ENCODE measurements at regions not wholly inside any gene's neighbourhood (a gene's known extent, or its start where the extent isn't known, plus 50 kb on each side); places are given as distances from the start of the nearest gene placed in this dataset.

DNA sequence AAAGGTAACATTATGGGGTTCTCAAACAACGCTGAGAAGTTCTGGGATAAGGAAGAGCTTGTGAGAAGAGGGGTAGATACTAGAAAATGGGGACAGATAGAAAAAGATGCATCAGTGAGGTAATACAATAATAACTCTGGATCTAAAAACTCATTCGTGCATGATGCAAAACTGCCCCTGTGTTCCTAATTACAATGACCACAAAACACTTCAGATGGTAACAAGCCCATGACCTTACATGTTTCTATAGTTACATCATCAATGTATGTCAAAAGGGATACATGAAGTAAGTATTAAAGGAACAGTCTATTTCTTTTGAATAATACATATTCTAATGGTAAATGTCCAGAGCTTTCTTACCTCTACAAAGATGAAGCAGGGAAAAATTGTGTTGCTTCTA lies 110.6 kb upstream of the PLPPR5 start:
- H2AFZ ChIP-seq (ENCODE audit: control insufficient read depth, low read length) = no peak overlapping the region
- H3K79me2 ChIP-seq (ENCODE audit: control insufficient read depth, insufficient read depth, low read length) = no peaks in the 10 kb centered on the region
- H3K27ac ChIP-seq (ENCODE audit: control insufficient read depth, insufficient read depth, low read length) = no peak overlapping the region
- no peaks in the 10 kb centered on the region for H3K4me1 ChIP-seq (ENCODE audit: control insufficient read depth, extremely low read depth, insufficient read depth, low read length)
- FAIRE-seq (no peak), DNase-seq (ENCODE audit: low read depth, low spot score) (no peak)
- H3K27me3 ChIP-seq (ENCODE audit: control insufficient read depth, extremely low read depth, insufficient read depth, low read length) = no peaks in the 10 kb centered on the region
- no peak overlapping the region for H3K4me2 ChIP-seq (ENCODE audit: control insufficient read depth, extremely low read depth, insufficient read depth, low read depth, low read length)
- TF ChIP-seq EZH2 (IDR thresholded peaks at IDR 0.05; ENCODE audit: low read length) = no peak
- TF ChIP-seq, protein P1, sequence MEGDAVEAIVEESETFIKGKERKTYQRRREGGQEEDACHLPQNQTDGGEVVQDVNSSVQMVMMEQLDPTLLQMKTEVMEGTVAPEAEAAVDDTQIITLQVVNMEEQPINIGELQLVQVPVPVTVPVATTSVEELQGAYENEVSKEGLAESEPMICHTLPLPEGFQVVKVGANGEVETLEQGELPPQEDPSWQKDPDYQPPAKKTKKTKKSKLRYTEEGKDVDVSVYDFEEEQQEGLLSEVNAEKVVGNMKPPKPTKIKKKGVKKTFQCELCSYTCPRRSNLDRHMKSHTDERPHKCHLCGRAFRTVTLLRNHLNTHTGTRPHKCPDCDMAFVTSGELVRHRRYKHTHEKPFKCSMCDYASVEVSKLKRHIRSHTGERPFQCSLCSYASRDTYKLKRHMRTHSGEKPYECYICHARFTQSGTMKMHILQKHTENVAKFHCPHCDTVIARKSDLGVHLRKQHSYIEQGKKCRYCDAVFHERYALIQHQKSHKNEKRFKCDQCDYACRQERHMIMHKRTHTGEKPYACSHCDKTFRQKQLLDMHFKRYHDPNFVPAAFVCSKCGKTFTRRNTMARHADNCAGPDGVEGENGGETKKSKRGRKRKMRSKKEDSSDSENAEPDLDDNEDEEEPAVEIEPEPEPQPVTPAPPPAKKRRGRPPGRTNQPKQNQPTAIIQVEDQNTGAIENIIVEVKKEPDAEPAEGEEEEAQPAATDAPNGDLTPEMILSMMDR (optimal IDR thresholded peaks at IDR 0.05 in 1 of 3, IDR thresholded peaks at IDR 0.05 in 1 of 3, conservative IDR thresholded peaks at IDR 0.05 in 1 of 3; ENCODE audit: extremely low read depth in 1 of 3, insufficient read depth in 2 of 3, low read length in 3 of 3) = no peak
- no peaks in the 10 kb centered on the region for H3K9me3 ChIP-seq (ENCODE audit: control insufficient read depth, low read depth, low read length)
- no peaks in the 10 kb centered on the region for H4K20me1 ChIP-seq (ENCODE audit: control insufficient read depth, extremely low read depth, insufficient read depth, low read length)
- H3K36me3 ChIP-seq (ENCODE audit: control insufficient read depth in 2 of 2, extremely low read depth in 1 of 2, insufficient read depth in 2 of 2, low read length in 2 of 2) = no peaks in the 10 kb centered on the region
- H3K9ac ChIP-seq (ENCODE audit: control insufficient read depth, extremely low read depth, insufficient read depth, low read length) = no peak overlapping the region
- H3K4me3 ChIP-seq (ENCODE audit: control insufficient read depth in 2 of 3, extremely low read depth in 1 of 3, insufficient read depth in 2 of 3, low read depth in 1 of 3, low read length in 3 of 3) = no peak overlapping the region
- dilution Hi-C loops (cut with MboI; ENCODE audit: extremely low pct_ligation_motif_present, low sequenced_read_pairs) = no loop called here
- no peaks in the 10 kb centered on the region for H3K9me1 ChIP-seq (ENCODE audit: control insufficient read depth, extremely low read depth, insufficient read depth, low read length)

DNA sequence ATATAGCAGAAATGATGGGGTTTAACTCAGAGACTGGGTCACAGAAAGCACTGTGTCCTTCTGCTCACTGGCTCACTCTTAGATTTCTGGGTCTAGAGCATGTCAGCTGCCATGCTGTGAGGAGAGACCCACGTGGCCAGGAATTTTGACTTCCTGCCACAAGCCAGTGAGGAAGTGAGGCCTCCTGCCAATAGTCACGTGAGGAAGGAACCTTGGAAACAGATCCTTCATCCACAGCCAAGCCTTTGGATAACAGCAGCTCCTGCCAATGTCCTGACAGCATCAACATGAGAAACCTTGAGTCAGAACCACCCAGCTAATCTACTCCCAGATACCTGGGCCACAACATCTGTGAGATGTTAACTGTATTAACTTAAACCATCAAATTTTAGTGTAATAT lies 114.5 kb upstream of the PLPPR5 start:
- Histone ChIP-seq H4K20me1 (ENCODE audit: control insufficient read depth, extremely low read depth, insufficient read depth, low read length) (no peaks in the 10 kb centered on the region), H3K27ac (ENCODE audit: control insufficient read depth, insufficient read depth, low read length) (no peak overlapping the region)
- FAIRE-seq = no peak

More for the DNA sequence above, 114.5 kb upstream of the PLPPR5 start:
- DNase-seq (ENCODE audit: low read depth, low spot score) = no peak
- Histone ChIP-seq H3K36me3 (ENCODE audit: control insufficient read depth in 2 of 2, extremely low read depth in 1 of 2, insufficient read depth in 2 of 2, low read length in 2 of 2) (no peaks in the 10 kb centered on the region), H3K4me1 (ENCODE audit: control insufficient read depth, extremely low read depth, insufficient read depth, low read length) (no peaks in the 10 kb centered on the region), H3K4me3 (ENCODE audit: control insufficient read depth in 2 of 3, extremely low read depth in 1 of 3, insufficient read depth in 2 of 3, low read depth in 1 of 3, low read length in 3 of 3) (no peak overlapping the region), H3K9me1 (ENCODE audit: control insufficient read depth, extremely low read depth, insufficient read depth, low read length) (no peaks in the 10 kb centered on the region), H3K27me3 (ENCODE audit: control insufficient read depth, extremely low read depth, insufficient read depth, low read length) (no peaks in the 10 kb centered on the region), H3K9me3 (ENCODE audit: control insufficient read depth, low read depth, low read length) (no peaks in the 10 kb centered on the region), H2AFZ (ENCODE audit: control insufficient read depth, low read length) (no peak overlapping the region), H3K9ac (ENCODE audit: control insufficient read depth, extremely low read depth, insufficient read depth, low read length) (no peak overlapping the region), H3K4me2 (ENCODE audit: control insufficient read depth, extremely low read depth, insufficient read depth, low read depth, low read length) (no peak overlapping the region), H3K79me2 (ENCODE audit: control insufficient read depth, insufficient read depth, low read length) (no peaks in the 10 kb centered on the region)
- no peak for TF ChIP-seq EZH2 (IDR thresholded peaks at IDR 0.05; ENCODE audit: low read length)
- TF ChIP-seq, protein P1 (optimal IDR thresholded peaks at IDR 0.05 in 1 of 3, IDR thresholded peaks at IDR 0.05 in 1 of 3, conservative IDR thresholded peaks at IDR 0.05 in 1 of 3; ENCODE audit: extremely low read depth in 1 of 3, insufficient read depth in 2 of 3, low read length in 3 of 3) = no peak
- dilution Hi-C loops (cut with MboI; ENCODE audit: extremely low pct_ligation_motif_present, low sequenced_read_pairs) = no loop called here
